ENCODE measurements at regions not wholly inside any gene's neighbourhood (a gene's known extent, or its start where the extent isn't known, plus 50 kb on each side); places are given as distances from the start of the nearest gene placed in this dataset.
"Not testable (repeated sequence)": the region's sequence is repeated elsewhere in the genome, so short reads cannot be mapped to it uniquely, and the experiment has no call there.

GRCh38 chr10:20406281-20407104 is 490.6 kb downstream of the NEBL start:
- no peak for DNase-seq (ENCODE audit: low read depth)

DNA sequence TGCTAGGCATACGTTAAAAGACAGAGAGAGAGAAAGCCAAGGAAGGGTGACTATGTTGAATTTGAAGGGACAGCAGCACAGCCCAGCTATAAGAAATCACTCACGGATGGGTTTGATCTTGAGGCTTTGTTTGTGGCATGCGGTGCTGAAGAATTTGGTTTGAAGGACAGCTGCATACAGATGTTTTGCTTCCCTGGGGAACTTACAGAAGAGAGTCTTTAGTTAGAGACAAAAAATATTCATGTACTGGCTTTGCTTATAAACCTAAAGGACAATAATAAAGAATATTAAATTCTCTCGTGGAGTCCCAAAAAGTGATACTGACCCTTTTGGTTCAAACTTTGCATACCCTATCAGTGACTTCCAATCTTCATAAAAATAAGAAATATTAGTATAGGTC is 491.4 kb downstream of the NEBL start:
- DNase-seq (ENCODE audit: low read depth) = no peak

DNA sequence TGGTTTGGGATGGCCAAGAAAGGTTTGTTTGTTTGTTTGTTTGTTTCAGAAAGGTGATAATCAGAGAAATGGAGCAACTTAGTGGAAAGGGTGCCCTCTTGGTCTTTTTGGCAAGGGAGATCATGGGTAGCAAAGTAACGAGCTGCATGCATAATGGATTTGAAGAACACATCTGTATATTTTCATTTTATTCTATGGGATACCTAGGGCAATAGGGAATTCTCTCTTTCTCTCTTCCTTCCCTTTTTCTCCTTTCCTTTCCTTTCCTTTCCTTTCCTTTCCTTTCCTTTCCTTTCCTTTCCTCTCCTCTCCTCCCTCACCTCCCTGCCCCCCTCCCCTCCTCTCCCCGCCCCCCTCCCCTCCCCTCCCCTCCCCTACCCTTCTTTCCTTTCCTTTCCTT is 492.1 kb downstream of the NEBL start:
- DNase-seq (ENCODE audit: low read depth) = no peak

DNA sequence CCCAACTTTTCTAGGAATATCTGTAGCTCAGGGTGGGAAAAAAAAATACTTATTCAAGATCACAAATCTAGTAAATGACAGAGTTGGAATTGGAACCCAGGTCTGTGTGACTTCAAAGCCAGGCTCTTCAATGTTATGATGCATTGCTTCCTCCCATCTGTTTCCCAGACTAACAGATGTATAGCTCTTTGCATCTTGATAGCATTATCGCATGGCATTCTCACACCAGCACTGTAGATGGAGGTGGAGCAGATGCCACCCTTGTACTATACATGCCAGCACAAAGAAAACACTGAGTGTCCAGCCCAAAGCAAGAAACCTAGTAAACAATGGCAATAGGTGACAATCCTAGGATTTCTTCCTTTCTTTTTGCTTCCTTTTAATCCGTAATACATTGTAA is 497.3 kb downstream of the NEBL start:
- DNase-seq (ENCODE audit: low read depth) = no peak

DNA sequence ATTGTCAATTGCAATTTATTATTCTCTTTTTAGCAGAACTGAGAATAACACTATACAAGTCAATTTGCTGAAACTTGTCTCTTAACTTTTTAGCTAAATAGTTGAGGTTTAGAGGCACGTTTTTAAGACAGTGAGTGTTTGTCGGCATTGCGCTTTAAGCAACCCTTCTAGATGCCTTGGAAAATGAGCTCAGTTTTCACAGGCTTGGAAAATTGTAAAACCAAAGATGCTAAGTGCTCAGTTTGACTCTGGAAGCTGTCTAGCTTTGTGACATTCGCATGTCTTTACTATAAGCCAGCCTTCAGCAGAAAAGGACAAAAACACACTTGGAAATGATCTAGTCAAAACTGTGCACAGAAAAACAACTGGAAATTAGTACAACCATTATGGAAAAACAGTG is 500.4 kb downstream of the NEBL start:
- DNase-seq (ENCODE audit: low read depth) = no peak

DNA sequence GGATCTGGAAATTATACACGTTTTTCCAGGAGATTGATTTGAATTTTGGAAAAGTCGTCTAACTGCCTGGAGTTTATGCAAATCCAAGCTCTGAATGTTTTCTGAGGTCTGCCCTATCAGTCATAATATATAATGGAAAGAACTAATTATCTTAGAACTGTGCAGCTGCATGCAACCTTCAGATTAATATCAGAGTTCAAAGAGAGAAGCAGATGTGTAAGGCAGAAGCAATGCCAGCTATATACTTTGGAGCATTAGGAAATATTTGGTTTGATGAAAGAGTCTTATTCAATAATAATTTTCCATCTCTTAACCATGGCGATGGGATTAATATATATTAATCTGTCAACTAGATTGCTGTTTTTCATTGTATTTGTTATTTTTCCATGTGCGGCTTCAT is 500.9 kb downstream of the NEBL start:
- DNase-seq (ENCODE audit: low read depth) = no peak

GRCh38 chr10:20391629-20392028 is 505.5 kb downstream of the NEBL start:
- DNase-seq (ENCODE audit: low read depth) = no peak

GRCh38 chr10:20381761-20382160 is 515.4 kb downstream of the NEBL start:
- no peak for DNase-seq (ENCODE audit: low read depth)

DNA sequence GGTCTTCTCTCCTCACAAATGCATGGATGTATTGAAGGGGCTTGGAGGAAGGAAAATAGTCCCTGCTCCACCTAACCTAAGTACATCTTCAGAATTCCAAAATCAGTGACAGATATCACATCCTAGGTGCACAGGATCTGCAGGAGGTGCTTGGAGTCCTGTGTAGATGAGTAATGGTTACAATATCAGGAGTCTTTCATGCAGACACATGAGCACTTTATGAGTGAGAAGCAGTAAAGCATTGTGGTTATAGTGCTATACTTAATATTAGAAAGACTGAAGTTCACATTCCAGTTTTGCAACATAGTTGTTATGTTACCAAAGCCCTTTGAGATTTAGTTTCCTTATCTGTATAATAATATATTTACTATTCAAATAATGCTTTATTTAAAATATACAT is 516.7 kb downstream of the NEBL start:
- no peak for DNase-seq (ENCODE audit: low read depth)

GRCh38 chr10:20372748-20373147 is 524.4 kb downstream of the NEBL start:
- DNase-seq (ENCODE audit: low read depth) = no peak

GRCh38 chr10:20370977-20371533 is 526.1 kb downstream of the NEBL start:
- DNase-seq (ENCODE audit: low read depth) = not testable (repeated sequence)

DNA sequence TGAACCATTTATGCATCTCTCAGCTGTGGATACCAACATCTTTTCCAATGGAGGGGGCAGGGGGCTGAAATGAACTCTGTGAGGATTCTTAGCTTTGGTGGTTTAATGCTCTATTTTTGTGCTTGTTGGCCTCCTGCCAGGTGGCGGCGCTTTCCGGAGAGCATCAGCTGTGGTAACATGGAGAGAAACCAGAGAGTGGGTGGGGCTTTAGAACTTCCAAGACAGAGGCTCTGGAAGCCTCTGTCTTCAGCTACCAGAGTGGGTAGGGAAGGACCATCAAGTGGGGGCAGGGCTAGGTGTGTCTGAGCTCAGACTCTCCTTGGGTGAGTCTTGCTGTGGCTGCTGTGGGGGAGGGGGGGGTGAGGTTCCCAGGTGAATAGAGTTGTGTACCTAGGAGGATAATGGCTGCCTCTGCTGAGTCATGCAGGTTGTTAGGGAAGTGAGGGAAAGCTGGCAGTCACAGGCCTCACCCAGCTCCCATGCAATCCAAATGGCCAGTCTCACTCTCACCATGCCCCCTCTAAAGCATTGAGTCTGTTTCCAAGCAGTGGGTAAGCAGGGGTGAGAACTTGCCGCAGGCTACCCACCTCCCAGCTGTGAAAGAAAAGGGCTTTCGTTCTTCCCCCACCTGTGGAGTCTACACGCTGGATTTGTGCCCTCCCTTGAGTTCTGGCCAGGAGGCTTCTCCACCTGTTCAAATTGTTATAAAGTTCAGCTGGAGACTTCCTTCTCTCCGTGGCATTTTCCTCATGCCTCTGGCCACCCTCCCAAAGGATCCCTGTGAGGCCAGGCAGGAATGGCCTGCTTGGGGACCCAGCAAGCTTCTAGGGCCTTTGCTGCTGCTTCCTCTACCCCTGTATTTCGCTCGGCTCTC is 527.0 kb downstream of the NEBL start:
- DNase-seq (ENCODE audit: low read depth) = no peak

GRCh38 chr10:20363684-20364083 is 533.4 kb downstream of the NEBL start:
- no peak for DNase-seq (ENCODE audit: low read depth)

GRCh38 chr10:20355915-20356314 is 539.7 kb downstream of the PLXDC2 start:
- DNase-seq (ENCODE audit: low read depth) = no peak

DNA sequence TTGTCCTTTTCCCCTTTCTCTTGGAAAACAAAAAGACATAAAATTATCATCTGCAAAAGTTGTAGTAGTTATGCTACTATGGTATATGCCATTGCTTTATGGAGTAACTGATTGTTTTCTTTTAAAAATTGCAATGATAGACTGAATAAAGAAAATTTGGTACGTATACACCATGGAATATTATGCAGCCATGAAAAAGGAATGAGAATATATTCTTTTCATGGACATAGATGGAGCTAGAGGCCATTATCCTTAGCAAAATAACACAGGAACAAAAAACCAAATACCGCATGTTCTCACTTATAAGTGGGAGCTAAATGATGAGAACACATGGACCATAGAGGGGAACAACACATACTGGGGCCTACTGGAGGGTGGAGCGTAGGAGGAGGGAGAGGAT is 538.8 kb downstream of the PLXDC2 start:
- DNase-seq (ENCODE audit: low read depth) = no peak

DNA sequence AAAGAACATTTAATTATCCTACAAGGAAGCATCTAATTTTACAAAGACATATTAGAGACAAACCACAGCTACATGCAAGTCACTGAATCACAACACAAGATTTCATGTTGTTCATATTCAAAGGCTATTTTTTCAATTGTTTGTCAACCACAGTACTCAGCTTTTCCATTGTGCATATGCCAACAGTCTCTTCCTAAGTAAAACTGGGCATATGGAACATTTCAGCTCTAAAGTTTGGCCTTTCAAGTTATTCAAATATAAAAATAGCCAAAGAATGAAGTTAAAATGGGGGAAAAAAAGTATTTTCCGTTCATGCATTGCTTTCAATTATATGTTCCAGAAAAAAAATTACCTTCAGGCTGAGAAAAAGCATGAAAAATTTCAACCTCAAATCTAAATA is 537.9 kb downstream of the PLXDC2 start:
- no peak for DNase-seq (ENCODE audit: low read depth)

DNA sequence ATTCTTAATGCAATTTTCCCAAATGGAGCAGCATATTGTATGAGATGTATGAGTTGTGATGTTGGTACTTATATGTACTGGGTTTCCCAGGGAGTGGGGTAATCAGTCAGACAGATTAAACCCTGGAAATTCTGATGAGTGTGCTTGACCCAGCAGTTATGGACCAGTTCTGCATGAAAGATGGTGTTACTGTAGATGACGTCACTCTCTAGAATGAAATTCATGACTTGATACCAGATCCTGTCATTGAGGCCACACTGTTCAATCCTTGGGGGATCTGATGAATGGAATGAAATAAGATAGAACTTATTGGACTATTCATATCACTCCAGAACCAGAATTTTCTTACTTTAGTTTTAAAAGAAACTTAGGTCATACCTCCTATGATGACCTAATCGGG is 534.3 kb downstream of the PLXDC2 start:
- DNase-seq (ENCODE audit: low read depth) = no peak

GRCh38 chr10:20343036-20343435 is 526.8 kb downstream of the PLXDC2 start:
- DNase-seq (ENCODE audit: low read depth) = peak; percentile 10

Data from myocyte (in vitro differentiated cells).